ENCODE measurements at regions not wholly inside any gene's neighbourhood (a gene's known extent, or its start where the extent isn't known, plus 50 kb on each side); places are given as distances from the start of the nearest gene placed in this dataset.

GRCh38 chr11:15499674-15500073, 385.0 kb downstream of the INSC start:
- Mint-ChIP-seq H3K36me3 (ENCODE audit: unreplicated experiment) (no peaks in the 10 kb centered on the region), H3K4me3 (ENCODE audit: unreplicated experiment) (no peak overlapping the region), H3K4me1 (ENCODE audit: unreplicated experiment) (no peaks in the 10 kb centered on the region), H3K9me3 (ENCODE audit: unreplicated experiment) (no peaks in the 10 kb centered on the region), H3K27me3 (ENCODE audit: unreplicated experiment) (peaks cover 2% of the 10 kb centered on the region), H3K27ac (ENCODE audit: unreplicated experiment) (no peak overlapping the region)
- TF ChIP-seq CTCF (IDR thresholded peaks at IDR 0.05) = no peak
- DNase-seq (ENCODE audit: extremely low spot score, unreplicated experiment) = no peak

- H3K36me3 Mint-ChIP-seq (ENCODE audit: unreplicated experiment) = no peaks in the 10 kb centered on the region
- DNase-seq (ENCODE audit: extremely low spot score, unreplicated experiment) = no peak
- H3K27ac Mint-ChIP-seq (ENCODE audit: unreplicated experiment) = no peak overlapping the region
- no peaks in the 10 kb centered on the region for H3K9me3 Mint-ChIP-seq (ENCODE audit: unreplicated experiment)
- no peak for TF ChIP-seq CTCF (IDR thresholded peaks at IDR 0.05)
- peaks cover 2% of the 10 kb centered on the region for H3K27me3 Mint-ChIP-seq (ENCODE audit: unreplicated experiment)
- no peak overlapping the region for H3K4me3 Mint-ChIP-seq (ENCODE audit: unreplicated experiment)
- H3K4me1 Mint-ChIP-seq (ENCODE audit: unreplicated experiment) = no peaks in the 10 kb centered on the region
Measured at GRCh38 chr11:15500643-15501042, 385.9 kb downstream of the INSC start.

GRCh38 chr11:15501566-15501965, 386.8 kb downstream of the INSC start:
- DNase-seq (ENCODE audit: extremely low spot score, unreplicated experiment) = no peak
- H3K9me3 Mint-ChIP-seq (ENCODE audit: unreplicated experiment) = no peaks in the 10 kb centered on the region
- no peak overlapping the region for H3K27ac Mint-ChIP-seq (ENCODE audit: unreplicated experiment)
- H3K4me1 Mint-ChIP-seq (ENCODE audit: unreplicated experiment) = no peaks in the 10 kb centered on the region
- H3K4me3 Mint-ChIP-seq (ENCODE audit: unreplicated experiment) = no peak overlapping the region
- no peaks in the 10 kb centered on the region for H3K36me3 Mint-ChIP-seq (ENCODE audit: unreplicated experiment)
- peaks cover 2% of the 10 kb centered on the region for H3K27me3 Mint-ChIP-seq (ENCODE audit: unreplicated experiment)
- TF ChIP-seq CTCF (IDR thresholded peaks at IDR 0.05) = no peak

- H3K27me3 Mint-ChIP-seq (ENCODE audit: unreplicated experiment) = peaks cover 4% of the 10 kb centered on the region
Measured at GRCh38 chr11:15505155-15505554, 390.4 kb downstream of the INSC start.

GRCh38 chr11:15507592-15507991, 392.9 kb downstream of the INSC start:
- DNase-seq (ENCODE audit: extremely low spot score, unreplicated experiment) = no peak
- no peak overlapping the region for H3K4me3 Mint-ChIP-seq (ENCODE audit: unreplicated experiment)
- H3K4me1 Mint-ChIP-seq (ENCODE audit: unreplicated experiment) = no peaks in the 10 kb centered on the region
- H3K27me3 Mint-ChIP-seq (ENCODE audit: unreplicated experiment) = peaks cover 6% of the 10 kb centered on the region
- no peak overlapping the region for H3K27ac Mint-ChIP-seq (ENCODE audit: unreplicated experiment)
- no peak for TF ChIP-seq CTCF (IDR thresholded peaks at IDR 0.05)
- H3K9me3 Mint-ChIP-seq (ENCODE audit: unreplicated experiment) = no peaks in the 10 kb centered on the region
- no peaks in the 10 kb centered on the region for H3K36me3 Mint-ChIP-seq (ENCODE audit: unreplicated experiment)

More at GRCh38 chr11:15505155-15505554, 390.4 kb downstream of the INSC start:
- no peak overlapping the region for H3K27ac Mint-ChIP-seq (ENCODE audit: unreplicated experiment)
- H3K4me3 Mint-ChIP-seq (ENCODE audit: unreplicated experiment) = no peak overlapping the region
- TF ChIP-seq CTCF (IDR thresholded peaks at IDR 0.05) = no peak
- no peaks in the 10 kb centered on the region for H3K9me3 Mint-ChIP-seq (ENCODE audit: unreplicated experiment)
- no peaks in the 10 kb centered on the region for H3K36me3 Mint-ChIP-seq (ENCODE audit: unreplicated experiment)
- no peaks in the 10 kb centered on the region for H3K4me1 Mint-ChIP-seq (ENCODE audit: unreplicated experiment)
- no peak for DNase-seq (ENCODE audit: extremely low spot score, unreplicated experiment)

All from osteocyte (in vitro differentiated cells).